HEK293 (cell line): ENCODE measurements at regions not wholly inside any gene's neighbourhood (a gene's known extent, or its start where the extent isn't known, plus 50 kb on each side); places are given as distances from the start of the nearest gene placed in this dataset.

ENCODE experiments used
- CTCF ChIA-PET: fragments of 350-600 bp; formaldehyde crosslinking; extraction: SDS; loops from one replicate; lab custom pipeline; 2021; ENCODE audit warnings: antibody characterized with exemption; lab: Yijun Ruan, JAX
- POLR2A ChIA-PET: fragments of 300-600 bp; formaldehyde crosslinking; extraction: SDS; loops from one replicate; lab custom pipeline; 2020; ENCODE audit warnings: antibody characterized with exemption, inconsistent platforms; lab: Yijun Ruan, JAX
- H3K27ac ChIP-seq: fragments of 200-500 bp; sonication (Bioruptor generic); 2 replicates; pipeline ENCODE4 v1.5.1; 2014; ENCODE audit warnings: low read depth, low read length, control low read depth, inconsistent platforms; ENCODE audit errors: extremely low read depth
- H3K36me3 ChIP-seq, 2 experiments: fragments of 200-500 bp in 1 of 2; sonication (Bioruptor generic) in 1 of 2; 1 replicate in 1 of 2; 2 replicates in 1 of 2; pipeline ENCODE4 v1.5.1; 2014 to 2017; ENCODE audit warnings: inconsistent platforms in 2 of 2, low read length in 2 of 2; ENCODE audit not compliant: control insufficient read depth in 2 of 2, insufficient read depth in 1 of 2
- H3K4me1 ChIP-seq: fragments of 200-500 bp; sonication (Bioruptor generic); 2 replicates; pipeline ENCODE4 v1.5.1; 2014; ENCODE audit warnings: mild to moderate bottlenecking, low read length, inconsistent platforms; ENCODE audit not compliant: control insufficient read depth, insufficient read depth
- H3K4me3 ChIP-seq: 2 replicates; pipeline ENCODE4 v1.5.1; 2011; ENCODE audit warnings: low read depth, mild to moderate bottlenecking, control low read depth, low read length, moderate library complexity
- H3K9me3 ChIP-seq: fragments of 200-500 bp; sonication (Bioruptor generic); 2 replicates; pipeline ENCODE4 v1.5.1; 2014; ENCODE audit warnings: low read depth, low read length, inconsistent platforms; ENCODE audit not compliant: control insufficient read depth, insufficient read depth
- KLF8 ChIP-seq: fragments of 450-650 bp; formaldehyde crosslinking; IDR thresholded peaks from 2 replicates; pipeline ENCODE4 v1.5.1; 2016; ENCODE audit warnings: missing biosample characterization, missing genetic modification characterization
- MEIS1 ChIP-seq: sonication (generic); formaldehyde crosslinking; IDR thresholded peaks from 2 replicates; pipeline ENCODE4 v1.8.1; 2022; ENCODE audit warnings: missing genetic modification reagents, mild to moderate bottlenecking, borderline replicate concordance
- RBAK ChIP-seq: fragments of 450-650 bp; formaldehyde crosslinking; IDR thresholded peaks from 2 replicates; pipeline ENCODE4 v1.5.1; 2016; ENCODE audit warnings: missing biosample characterization, missing genetic modification characterization
- TSHZ1 ChIP-seq: fragments of 450-650 bp; formaldehyde crosslinking; IDR thresholded peaks from 2 replicates; pipeline ENCODE4 v1.5.1; 2016; ENCODE audit warnings: missing biosample characterization, missing genetic modification characterization, borderline replicate concordance
- ZBTB10 ChIP-seq: fragments of 450-650 bp; formaldehyde crosslinking; IDR thresholded peaks from 2 replicates; pipeline ENCODE4 v1.5.1; 2016; ENCODE audit warnings: missing biosample characterization, missing genetic modification characterization
- ZBTB21 ChIP-seq: fragments of 450-650 bp; formaldehyde crosslinking; IDR thresholded peaks from 2 replicates; pipeline ENCODE4 v1.5.1; 2017; ENCODE audit warnings: missing biosample characterization, missing genetic modification characterization
- ZNF10 ChIP-seq: fragments of 450-650 bp; formaldehyde crosslinking; IDR thresholded peaks from 2 replicates; pipeline ENCODE4 v1.5.1; 2017; ENCODE audit warnings: missing biosample characterization, missing genetic modification characterization
- ZNF138 ChIP-seq: fragments of 450-650 bp; formaldehyde crosslinking; IDR thresholded peaks from 2 replicates; pipeline ENCODE4 v1.5.1; 2016; ENCODE audit warnings: missing biosample characterization, missing genetic modification characterization, borderline replicate concordance
- ZNF18 ChIP-seq: fragments of 450-650 bp; formaldehyde crosslinking; IDR thresholded peaks from 2 replicates; pipeline ENCODE4 v1.5.1; 2016; ENCODE audit warnings: missing biosample characterization, missing genetic modification characterization
- ZNF184 ChIP-seq: fragments of 450-650 bp; IDR thresholded peaks from 2 replicates; pipeline ENCODE4 v1.5.1; 2018; ENCODE audit warnings: missing biosample characterization, mild to moderate bottlenecking, missing genetic modification characterization
- ZNF354C ChIP-seq: fragments of 450-650 bp; formaldehyde crosslinking; IDR thresholded peaks from 2 replicates; pipeline ENCODE4 v1.5.1; 2016; ENCODE audit warnings: missing biosample characterization, missing genetic modification characterization, low read depth, borderline replicate concordance
- ZNF391 ChIP-seq: fragments of 450-650 bp; formaldehyde crosslinking; IDR thresholded peaks from 2 replicates; pipeline ENCODE4 v1.5.1; 2016; ENCODE audit warnings: low read depth, missing biosample characterization, missing genetic modification characterization, borderline replicate concordance
- ZNF488 ChIP-seq: fragments of 450-650 bp; formaldehyde crosslinking; IDR thresholded peaks from 2 replicates; pipeline ENCODE4 v1.5.1; 2016; ENCODE audit warnings: missing biosample characterization, missing genetic modification characterization
- ZNF561 ChIP-seq: fragments of 450-650 bp; IDR thresholded peaks from 2 replicates; pipeline ENCODE4 v1.5.1; 2018; ENCODE audit warnings: missing biosample characterization, missing genetic modification characterization, borderline replicate concordance
- ZNF585B ChIP-seq: fragments of 450-650 bp; formaldehyde crosslinking; IDR thresholded peaks from 2 replicates; pipeline ENCODE4 v1.5.1; 2016; ENCODE audit warnings: missing biosample characterization, missing genetic modification characterization
- ZNF629 ChIP-seq: fragments of 450-650 bp; formaldehyde crosslinking; IDR thresholded peaks from 2 replicates; pipeline ENCODE4 v1.5.1; 2017; ENCODE audit warnings: missing biosample characterization, missing genetic modification characterization
- ZNF660 ChIP-seq: fragments of 450-650 bp; IDR thresholded peaks from 2 replicates; pipeline ENCODE4 v1.5.1; 2018; ENCODE audit warnings: missing biosample characterization, mild to moderate bottlenecking, missing genetic modification characterization
- ZNF747 ChIP-seq: fragments of 450-650 bp; formaldehyde crosslinking; IDR thresholded peaks from 2 replicates; pipeline ENCODE4 v1.5.1; 2016; ENCODE audit warnings: missing biosample characterization, missing genetic modification characterization
- ZNF76 ChIP-seq: fragments of 450-650 bp; formaldehyde crosslinking; IDR thresholded peaks from 2 replicates; pipeline ENCODE4; 2016; ENCODE audit warnings: low read depth, missing biosample characterization, missing genetic modification characterization, borderline replicate concordance
- ZNF830 ChIP-seq: fragments of 450-650 bp; IDR thresholded peaks from 2 replicates; pipeline ENCODE4 v1.5.0; 2018; ENCODE audit warnings: missing biosample characterization, missing genetic modification characterization, low read depth, mild to moderate bottlenecking, moderate library complexity
- ZNF843 ChIP-seq: fragments of 450-650 bp; formaldehyde crosslinking; IDR thresholded peaks from 2 replicates; pipeline ENCODE4 v1.5.1; 2016; ENCODE audit warnings: missing biosample characterization, missing genetic modification characterization

- no peak for TF ChIP-seq TSHZ1
Observed at GRCh38 chr7:155930061-155930460, 117.8 kb upstream of the SHH start (continued).

GRCh38 chr7:155928583-155928982 is 116.3 kb upstream of the SHH start:
- Histone ChIP-seq H3K9me3 (no peaks in the 10 kb centered on the region), H3K4me1 (no peaks in the 10 kb centered on the region), H3K4me3 (no peak overlapping the region), H3K27ac (no peak overlapping the region), H3K36me3 (no peaks in the 10 kb centered on the region)
- TF ChIP-seq ZBTB21 (no peak), RBAK (tag by site-specific recombination) (no peak), ZNF354C (tag by site-specific recombination) (no peak), ZNF10 (tag by site-specific recombination) (no peak), ZNF391 (tag by site-specific recombination) (no peak), ZNF138 (tag by site-specific recombination) (no peak), ZNF488 (no peak), ZNF629 (tag by site-specific recombination) (no peak), ZNF830 (tag by site-specific recombination) (no peak), KLF8 (tag by site-specific recombination) (no peak), ZNF76 (tag by site-specific recombination) (no peak), MEIS1 (CRISPR knock-in tag) (no peak), ZNF184 (tag by site-specific recombination) (no peak), ZNF660 (no peak), ZNF585B (tag by site-specific recombination) (no peak), ZNF561 (tag by site-specific recombination) (no peak), ZBTB10 (tag by site-specific recombination) (no peak), ZNF747 (tag by site-specific recombination) (no peak), ZNF18 (tag by site-specific recombination) (no peak), ZNF843 (no peak)
- ChIA-PET CTCF (no interaction called here), POLR2A (no interaction called here)
